ENCODE measurements at regions not wholly inside any gene's neighbourhood (a gene's known extent, or its start where the extent isn't known, plus 50 kb on each side); places are given as distances from the start of the nearest gene placed in this dataset.

- TF ChIP-seq ATF6 (CRISPR knock-in tag; conservative IDR thresholded peaks at IDR 0.05): no peak
- no peak for TF ChIP-seq POLR2G (IDR thresholded peaks at IDR 0.05; ENCODE audit: low read depth, low read length)
- TF ChIP-seq GABPA (IDR thresholded peaks at IDR 0.05; ENCODE audit: low read depth, low read length): no peak
- TF ChIP-seq GABPA (CRISPR knock-in tag; IDR thresholded peaks at IDR 0.05; ENCODE audit: low read depth): no peak
- no peak for TF ChIP-seq ARNT (IDR thresholded peaks at IDR 0.05)
- TF ChIP-seq CREM (IDR thresholded peaks at IDR 0.05): no peak
- TF ChIP-seq CREM (CRISPR knock-in tag; IDR thresholded peaks at IDR 0.05): no peak
Measured at GRCh38 chr5:1722877-1723276, 76.8 kb downstream of the MRPL36 start.

Measured in HepG2 (cell line).